Hypothalamus (tissue), 51 donors: ENCODE measurements at regions not wholly inside any gene's neighbourhood (a gene's known extent, or its start where the extent isn't known, plus 50 kb on each side); places are given as distances from the start of the nearest gene placed in this dataset.

Experiments
- DNase-seq, 51 donors: peaks; one replicate each; lab custom pipeline; 2025; lab: John Stamatoyannopoulos, UW

- DNase-seq: no peak
Observed at GRCh38 chr18:78293940-78294541, 685.6 kb upstream of the SALL3 start.

- DNase-seq: no peak
Observed at GRCh38 chr18:78295262-78295661, 684.4 kb upstream of the SALL3 start.

- DNase-seq: no peak
Observed at GRCh38 chr18:78296166-78296565, 683.5 kb upstream of the SALL3 start.

- no peak for DNase-seq
Observed at GRCh38 chr18:78297048-78297447, 682.6 kb upstream of the SALL3 start.

- DNase-seq: no peak
Observed at GRCh38 chr18:78303519-78304191, 676.0 kb upstream of the SALL3 start.

GRCh38 chr18:78304192-78305164 lies 675.1 kb upstream of the SALL3 start:
- DNase-seq: no peak

GRCh38 chr18:78305789-78306188 lies 673.8 kb upstream of the SALL3 start:
- DNase-seq: no peak

GRCh38 chr18:78309307-78309706 lies 670.3 kb upstream of the SALL3 start:
- DNase-seq: no peak

- DNase-seq: no peak
Observed at GRCh38 chr18:78309924-78310323, 669.7 kb upstream of the SALL3 start.

GRCh38 chr18:78319264-78319663 lies 660.4 kb upstream of the SALL3 start:
- no peak for DNase-seq

GRCh38 chr18:78319961-78320360 lies 659.7 kb upstream of the SALL3 start:
- DNase-seq: no peak

- DNase-seq: no peak
Observed at GRCh38 chr18:78321402-78321801, 658.2 kb upstream of the SALL3 start.

- no peak for DNase-seq
Observed at GRCh38 chr18:78323453-78324197, 656.0 kb upstream of the SALL3 start.

- no peak for DNase-seq
Observed at GRCh38 chr18:78327643-78328042, 652.0 kb upstream of the SALL3 start.

- no peak for DNase-seq
Observed at GRCh38 chr18:78330766-78331165, 648.9 kb upstream of the SALL3 start.

GRCh38 chr18:78352910-78353309 lies 626.7 kb upstream of the SALL3 start:
- DNase-seq: no peak

- DNase-seq: no peak
Observed at GRCh38 chr18:78362198-78362597, 617.4 kb upstream of the SALL3 start.

GRCh38 chr18:78363556-78364387 lies 615.8 kb upstream of the SALL3 start:
- DNase-seq: no peak

- DNase-seq: no peak
Observed at GRCh38 chr18:78364388-78364960, 615.1 kb upstream of the SALL3 start.

GRCh38 chr18:78367996-78368395 lies 611.6 kb upstream of the SALL3 start:
- DNase-seq: no peak
